A204.1 (cell line): ENCODE measurements at regions not wholly inside any gene's neighbourhood (a gene's known extent, or its start where the extent isn't known, plus 50 kb on each side); places are given as distances from the start of the nearest gene placed in this dataset.

ENCODE experiments used
- FAIRE-seq: peaks from 2 replicates; lab custom pipeline; 2012; peaks lifted over from hg19 to GRCh38; lab: Jason Lieb, UNC

- no peak for FAIRE-seq
Observed at GRCh38 chr9:86764221-86764624, 183.1 kb downstream of the GAS1 start.

DNA sequence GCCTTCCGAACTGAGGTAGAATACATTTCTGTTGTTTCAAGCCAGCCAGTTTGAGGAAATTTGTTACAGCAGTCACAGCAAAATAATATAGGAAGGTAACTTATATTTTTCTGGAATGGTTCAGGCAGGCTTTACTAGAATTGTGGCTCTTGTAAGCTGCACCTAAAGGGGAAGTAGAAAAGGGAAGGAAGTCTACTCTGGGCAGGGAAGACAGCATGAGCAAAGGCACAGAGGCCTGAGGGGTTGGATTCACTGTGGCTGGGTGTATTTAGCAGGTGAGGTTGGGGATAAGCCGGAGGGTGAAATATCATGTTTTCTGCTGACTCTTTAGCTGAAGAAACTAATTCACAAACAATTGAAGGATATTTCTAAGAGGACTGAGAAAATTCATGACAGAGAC lies 183.5 kb downstream of the GAS1 start:
- no peak for FAIRE-seq

DNA sequence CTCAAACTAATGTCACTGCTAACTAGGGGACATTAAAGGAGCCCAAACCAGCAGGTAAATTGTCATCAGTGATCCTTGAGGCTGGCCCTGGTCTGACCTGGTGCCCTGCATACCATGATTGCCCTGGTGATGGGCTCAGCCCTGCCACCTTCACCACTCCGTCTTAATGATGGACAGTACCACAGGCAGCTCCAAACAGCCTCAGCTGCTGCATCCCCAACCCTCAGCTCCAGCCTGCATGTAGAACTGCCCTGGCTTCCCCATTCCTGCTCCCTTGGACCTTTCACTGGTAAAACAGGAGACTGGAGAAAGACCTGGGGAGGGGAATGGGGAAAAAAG lies 190.0 kb downstream of the GAS1 start:
- no peak for FAIRE-seq

DNA sequence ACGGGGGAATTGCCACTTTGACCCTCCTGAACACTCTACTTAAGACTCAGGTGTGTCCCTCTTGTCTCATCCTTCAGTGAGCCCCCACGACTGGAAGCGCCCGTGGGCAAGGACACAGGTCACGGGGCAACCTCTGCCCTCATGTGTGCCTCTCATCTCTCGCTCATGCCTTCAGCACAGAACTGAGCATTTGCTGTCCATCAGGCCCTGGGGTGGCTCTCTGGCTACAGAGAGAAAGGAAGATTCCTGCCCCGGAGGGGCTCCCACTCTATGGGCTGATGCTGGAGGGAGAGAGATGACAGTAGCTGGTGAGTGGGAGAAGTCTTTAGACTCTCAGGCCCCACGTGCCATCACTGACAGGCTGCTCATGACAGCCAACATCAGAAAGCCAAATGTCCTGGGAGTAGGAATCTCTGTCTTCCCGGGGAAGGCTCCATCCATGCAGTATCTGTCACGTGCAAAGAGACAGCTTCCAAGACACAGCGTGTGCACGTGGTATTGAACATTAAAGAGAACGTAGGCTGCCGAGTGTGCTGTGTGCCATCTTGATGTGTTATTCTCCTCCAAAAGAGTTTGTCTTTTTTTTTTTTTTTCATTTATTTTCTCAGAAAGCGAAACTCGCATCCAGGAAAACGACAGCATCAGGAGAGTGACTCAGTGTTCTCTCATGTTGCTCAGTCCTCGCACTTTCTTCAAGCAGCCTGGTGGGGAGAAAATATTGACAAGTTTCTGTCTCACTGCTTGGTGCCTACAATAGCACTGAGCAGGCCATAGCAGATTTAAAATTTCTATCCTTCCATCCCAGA lies 190.5 kb downstream of the GAS1 start:
- FAIRE-seq = no peak

DNA sequence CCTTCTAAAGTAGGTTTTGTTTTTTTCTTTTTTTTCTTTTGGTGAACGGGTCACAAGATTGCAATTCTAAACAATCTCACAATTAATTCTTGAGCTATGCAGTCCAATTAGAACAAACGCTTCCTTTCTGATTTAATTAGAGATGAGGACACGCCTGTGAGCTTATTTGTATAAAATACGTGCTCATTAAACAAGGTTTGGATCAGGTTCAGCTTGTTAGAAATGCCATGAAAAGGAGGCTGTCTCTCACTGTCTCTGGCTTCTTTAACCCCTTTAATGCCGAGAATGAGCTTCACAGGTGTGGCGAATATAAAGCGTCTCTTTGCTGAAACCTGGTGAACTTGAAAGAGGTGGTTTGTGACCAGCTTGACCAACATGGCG lies 191.8 kb downstream of the GAS1 start:
- FAIRE-seq = no peak

GRCh38 chr9:86754581-86755560 lies 192.4 kb downstream of the GAS1 start:
- FAIRE-seq = no peak

GRCh38 chr9:86753836-86754235 lies 193.5 kb downstream of the GAS1 start:
- FAIRE-seq = no peak

GRCh38 chr9:86752733-86753132 lies 194.6 kb downstream of the GAS1 start:
- FAIRE-seq = no peak

DNA sequence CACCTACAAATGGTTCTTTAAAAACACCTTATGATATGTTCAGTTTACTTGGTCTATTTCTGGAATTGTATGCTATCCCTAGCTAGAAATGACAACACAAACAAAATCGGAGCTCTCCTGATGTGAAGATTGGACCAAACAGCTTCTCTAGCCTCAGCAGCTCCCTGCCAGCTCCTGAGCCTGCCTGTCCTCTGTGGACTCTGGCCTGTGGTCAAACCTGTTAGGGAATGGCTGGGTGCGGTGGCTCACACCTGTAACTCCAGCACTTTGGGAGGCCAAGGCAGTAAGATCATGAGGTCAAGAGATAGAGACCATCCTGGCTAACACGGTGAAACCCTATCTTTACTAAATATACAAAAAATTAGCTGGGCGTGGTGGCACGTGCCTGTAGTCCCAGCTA lies 195.3 kb downstream of the GAS1 start:
- no peak for FAIRE-seq

DNA sequence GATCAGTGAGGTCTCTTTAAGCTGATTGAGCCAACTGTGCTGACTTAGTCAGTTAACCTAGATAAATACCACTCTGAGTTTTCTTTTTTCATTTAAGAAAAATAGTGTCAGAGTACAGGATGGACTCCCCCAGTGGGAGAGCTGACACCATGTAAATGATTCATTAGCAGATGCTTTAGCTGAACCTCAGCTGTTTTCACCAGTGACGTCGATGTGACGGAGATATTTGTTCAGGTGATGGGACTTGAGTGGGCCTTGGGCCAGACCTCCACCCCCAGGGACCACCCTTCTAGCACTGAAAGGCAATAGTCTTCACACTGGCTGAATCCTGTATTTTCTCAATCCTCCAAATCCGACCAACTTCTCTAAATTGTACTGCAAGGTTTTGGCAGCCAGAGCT lies 196.1 kb downstream of the GAS1 start:
- no peak for FAIRE-seq

GRCh38 chr9:86749894-86750255 lies 197.4 kb downstream of the GAS1 start:
- FAIRE-seq = no peak

- FAIRE-seq = no peak
Observed at GRCh38 chr9:86749161-86749893, 198.0 kb downstream of the GAS1 start.

DNA sequence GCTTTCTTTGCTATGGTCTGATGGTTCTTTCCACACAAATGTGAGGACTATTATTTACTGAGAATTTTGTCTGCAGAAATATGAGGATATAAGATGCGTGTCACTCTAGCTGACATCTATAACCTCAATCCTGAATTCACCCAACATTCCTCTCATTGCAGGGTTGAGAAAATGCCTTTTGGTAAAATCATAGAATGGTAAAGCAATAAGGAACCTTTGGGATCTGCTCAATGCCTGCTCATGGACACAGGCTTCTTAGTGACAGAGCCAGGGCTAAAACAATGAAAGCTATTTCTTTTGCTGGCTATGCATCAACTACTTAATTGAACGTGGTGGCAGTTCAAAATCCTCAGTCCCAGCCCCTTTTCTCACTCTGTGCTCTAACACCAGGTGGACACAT lies 199.6 kb downstream of the GAS1 start:
- no peak for FAIRE-seq

- no peak for FAIRE-seq
Observed at GRCh38 chr9:86741311-86742208, 205.7 kb downstream of the GAS1 start.

DNA sequence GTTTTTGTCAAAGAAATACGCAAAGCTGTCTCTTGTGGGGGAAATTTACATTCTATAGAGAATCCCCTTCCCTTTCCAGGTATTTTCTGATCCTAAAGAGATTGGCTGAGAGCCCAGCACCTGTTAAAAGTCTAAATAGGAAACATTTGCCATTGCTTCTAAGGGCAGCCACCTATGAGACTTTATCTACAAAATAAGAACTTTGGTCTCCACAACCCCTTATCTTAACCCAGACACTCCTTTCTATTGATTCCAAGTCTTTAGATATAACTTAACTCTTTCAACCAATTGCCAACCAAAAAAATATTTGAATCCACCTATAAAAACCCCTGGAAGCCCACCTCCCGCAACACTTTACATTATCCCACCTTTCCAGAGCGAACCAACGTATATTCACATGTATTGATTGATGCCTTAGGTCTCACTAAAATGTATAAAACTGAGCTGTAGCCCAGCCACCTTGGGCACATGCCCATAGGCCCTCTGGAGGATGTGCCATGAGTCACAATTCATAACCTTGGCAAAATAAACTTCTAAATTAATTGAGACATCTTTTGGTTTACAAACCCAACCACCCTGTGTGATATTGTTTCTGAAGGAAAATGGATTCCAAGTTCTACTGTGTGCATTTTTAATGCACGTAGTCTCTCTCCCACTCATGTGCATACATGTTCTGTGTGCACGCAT lies 211.4 kb downstream of the GAS1 start:
- FAIRE-seq = no peak

GRCh38 chr9:86734771-86735170 lies 212.5 kb downstream of the GAS1 start:
- no peak for FAIRE-seq

- FAIRE-seq = no peak
Observed at GRCh38 chr9:86733929-86734328, 213.4 kb downstream of the GAS1 start.

DNA sequence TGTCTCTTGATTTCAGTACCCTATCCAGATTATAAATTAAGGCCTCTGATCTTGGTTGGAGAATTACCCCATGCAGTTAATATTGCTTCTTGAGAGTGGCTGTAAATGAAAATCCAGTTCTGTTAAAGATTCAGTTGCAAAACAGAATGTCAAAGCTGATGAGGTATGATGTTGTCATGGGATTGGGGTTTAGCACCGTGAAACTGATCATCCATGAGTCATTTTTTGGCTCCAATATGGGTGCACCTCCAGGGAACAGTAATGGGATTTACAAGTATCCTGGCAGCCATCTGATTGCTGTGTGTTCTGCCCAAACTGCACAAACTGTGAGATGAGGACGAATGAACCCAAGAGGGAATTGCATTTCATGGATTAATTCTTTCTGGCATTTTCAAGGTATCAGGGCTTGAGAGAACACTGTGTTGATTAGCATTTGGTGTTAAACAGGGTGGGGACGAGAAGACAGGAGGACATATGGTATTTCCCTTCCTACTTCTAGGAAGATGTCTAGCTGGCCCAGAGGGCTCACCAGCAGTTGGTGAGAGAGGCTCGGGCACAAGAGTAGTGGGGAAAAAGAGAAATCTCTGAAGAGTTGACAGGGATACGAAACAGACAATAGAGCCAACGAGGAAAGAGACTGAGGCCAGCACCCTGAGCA lies 214.7 kb downstream of the GAS1 start:
- no peak for FAIRE-seq

DNA sequence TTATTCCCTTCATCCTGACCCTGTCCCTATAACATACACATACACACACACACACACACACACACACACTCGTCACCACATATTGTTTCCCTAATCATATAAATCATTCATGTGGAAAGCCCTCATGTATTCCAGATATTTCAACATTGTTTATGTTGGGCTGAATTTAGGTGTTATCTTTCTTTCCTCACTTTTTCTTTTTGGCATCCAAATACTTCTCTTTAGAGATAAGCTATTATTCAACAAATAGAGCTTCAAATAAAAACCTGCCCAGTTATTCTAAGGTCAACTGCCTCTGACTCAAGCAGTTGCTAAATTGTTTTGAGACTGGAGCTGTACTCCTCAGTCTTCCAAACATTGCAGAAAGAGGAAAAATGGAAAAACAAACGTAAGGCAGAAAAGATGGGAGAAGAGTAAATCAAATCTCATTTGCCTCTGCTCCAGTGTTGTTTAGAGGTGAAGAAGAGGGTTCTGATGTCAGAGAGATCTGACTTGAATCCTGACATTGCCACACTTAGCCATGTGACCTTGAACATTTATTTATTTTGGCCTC lies 215.7 kb downstream of the GAS1 start:
- no peak for FAIRE-seq

DNA sequence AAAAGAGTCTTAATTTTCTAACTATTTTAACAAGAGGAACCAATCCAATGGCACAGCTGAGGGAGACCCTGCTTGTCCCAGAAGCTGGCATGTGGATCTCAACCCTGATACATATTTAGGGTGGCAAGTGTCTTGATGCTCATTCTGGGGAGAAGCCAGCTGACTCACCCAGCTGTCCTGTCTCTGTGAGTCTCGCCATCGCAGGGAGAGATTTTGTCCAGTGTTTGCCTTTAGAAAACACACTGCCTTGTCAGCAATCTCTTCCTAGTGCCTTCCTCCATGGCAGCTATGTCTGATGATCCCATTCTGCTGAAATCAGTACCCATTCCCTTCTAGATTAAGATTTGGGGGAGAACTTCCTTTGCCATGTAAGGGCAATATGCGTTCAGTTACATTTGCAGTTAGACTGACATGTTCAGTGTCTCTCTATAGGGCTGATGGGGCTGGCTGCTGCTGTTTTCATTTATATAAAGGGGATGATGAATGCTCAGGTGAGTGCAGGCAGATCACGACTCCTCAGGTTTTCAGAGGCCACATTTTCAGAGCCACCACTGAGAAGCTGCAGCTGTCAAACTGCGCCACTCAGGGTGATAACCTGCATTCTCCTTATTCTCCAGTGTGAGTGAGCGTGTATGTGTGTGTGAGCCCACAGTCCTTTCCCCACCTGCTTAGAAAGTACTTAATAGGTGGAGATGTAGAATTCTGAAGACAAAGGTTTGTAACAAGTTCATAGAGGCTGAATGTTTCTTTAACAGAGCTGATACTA lies 217.0 kb downstream of the GAS1 start:
- no peak for FAIRE-seq
